Fibroblast of villous mesenchyme (primary cell): ENCODE measurements at regions not wholly inside any gene's neighbourhood (a gene's known extent, or its start where the extent isn't known, plus 50 kb on each side); places are given as distances from the start of the nearest gene placed in this dataset.
"Not testable (repeated sequence)": the region's sequence is repeated elsewhere in the genome, so short reads cannot be mapped to it uniquely, and the experiment has no call there.

Experiments
- DNase-seq: peaks from one replicate; pipeline ENCODE4 v3.0.0-alpha.2; 2010; ENCODE audit warnings: low read depth
- H3K4me3 ChIP-seq: 2 replicates; pipeline ENCODE4 v1.5.1; 2011; ENCODE audit warnings: low read depth, mild to moderate bottlenecking, low read length
- CTCF ChIP-seq: IDR thresholded peaks from 2 replicates; pipeline ENCODE4 v1.5.1; 2012; ENCODE audit warnings: low read depth, mild to moderate bottlenecking, low read length; ENCODE audit not compliant: insufficient read depth

GRCh38 chr9:16294133-16294770, 576.2 kb downstream of the BNC2 start:
- DNase-seq: no peak
- no peak for TF ChIP-seq CTCF
- no peak overlapping the region for H3K4me3 ChIP-seq

DNA sequence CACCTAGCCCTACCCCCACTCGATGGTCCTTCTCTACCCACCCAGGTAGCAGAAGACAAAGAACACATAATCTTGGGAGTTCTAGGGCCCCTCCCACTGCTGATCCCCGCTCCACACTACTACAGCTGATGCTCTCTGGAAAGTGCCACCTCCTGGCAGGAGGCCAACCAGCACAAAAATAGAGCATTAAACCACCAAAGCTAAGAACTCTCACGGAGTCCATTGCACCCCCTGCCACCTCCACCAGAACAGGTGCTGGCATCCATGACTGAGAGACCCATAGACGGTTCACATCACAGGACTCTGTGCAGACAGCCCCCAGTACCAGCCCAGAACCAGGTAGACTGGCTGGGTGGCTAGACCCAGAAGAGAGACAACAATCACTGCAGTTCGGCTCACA, 575.5 kb downstream of the BNC2 start:
- H3K4me3 ChIP-seq, DNase-seq: not testable (repeated sequence)

DNA sequence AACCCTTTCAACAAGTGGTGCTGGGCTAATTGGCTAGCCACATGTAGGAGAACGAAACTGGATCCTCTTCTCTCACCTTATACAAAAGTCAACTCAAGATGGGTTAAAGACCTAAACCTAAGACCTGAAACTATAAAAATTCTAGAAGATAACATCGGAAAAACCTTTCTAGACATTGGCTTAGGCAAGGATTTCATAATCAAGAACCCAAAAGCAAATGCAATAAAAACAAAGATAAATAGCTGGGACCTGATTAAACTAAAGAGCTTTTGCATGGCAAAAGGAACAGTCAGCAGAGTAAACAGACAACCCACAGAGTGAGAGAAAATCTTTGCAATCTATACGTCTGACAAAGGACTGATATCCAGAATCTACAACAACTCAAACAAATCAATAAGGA, 571.1 kb downstream of the BNC2 start:
- DNase-seq, H3K4me3 ChIP-seq: not testable (repeated sequence)

GRCh38 chr9:16303506-16303905, 567.0 kb downstream of the BNC2 start:
- no peak overlapping the region for H3K4me3 ChIP-seq
- no peak for TF ChIP-seq CTCF
- no peak for DNase-seq

DNA sequence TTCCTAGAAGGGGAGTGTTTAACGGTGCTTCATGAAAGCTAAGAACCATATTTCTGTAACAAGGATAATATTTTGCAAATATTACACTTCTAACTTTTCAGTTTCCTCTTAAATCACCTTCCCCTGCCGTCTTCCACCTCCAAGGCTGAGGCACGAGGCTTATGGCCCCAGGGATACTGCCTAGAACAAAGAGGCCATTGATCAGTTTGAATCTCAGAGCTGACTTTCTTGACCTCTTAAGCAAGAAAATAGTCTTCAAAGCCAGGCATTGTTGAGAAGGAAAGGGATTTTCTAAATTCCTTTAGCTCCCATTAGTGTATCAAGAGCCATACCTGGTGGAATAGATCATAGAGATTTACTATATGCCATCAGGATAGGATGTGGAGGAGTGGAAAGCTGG, 566.2 kb downstream of the BNC2 start:
- DNase-seq: no peak
- H3K4me3 ChIP-seq: no peak overlapping the region
- TF ChIP-seq CTCF: no peak

GRCh38 chr9:16306586-16306985, 563.9 kb downstream of the BNC2 start:
- TF ChIP-seq CTCF: no peak
- no peak overlapping the region for H3K4me3 ChIP-seq
- DNase-seq: no peak

DNA sequence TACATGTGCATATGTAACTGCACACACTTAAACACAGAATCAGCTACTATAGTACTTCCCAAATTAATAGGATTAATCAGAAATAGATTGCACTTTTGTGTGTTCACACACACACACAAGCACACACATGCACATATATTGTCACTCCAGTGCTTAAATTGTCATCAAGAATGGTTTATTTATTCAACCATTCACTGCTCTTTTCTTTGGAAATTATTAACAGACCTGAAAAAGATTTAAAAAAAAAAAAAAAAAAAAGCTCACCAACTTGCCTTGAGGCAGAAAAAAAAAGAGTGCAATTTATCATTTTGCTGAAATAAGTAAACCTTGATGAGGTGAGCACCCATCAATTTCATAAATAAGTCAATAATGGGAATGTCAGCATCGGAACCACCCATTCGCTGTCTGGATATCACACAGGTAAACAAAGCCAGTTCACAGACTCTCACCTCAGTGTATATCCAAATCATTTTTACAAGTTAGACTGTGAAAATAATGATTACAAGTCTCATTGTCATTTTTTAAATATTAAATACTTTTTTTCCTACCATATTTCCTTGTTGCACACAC, 562.8 kb downstream of the BNC2 start:
- no peak for TF ChIP-seq CTCF
- H3K4me3 ChIP-seq: no peak overlapping the region
- no peak for DNase-seq

DNA sequence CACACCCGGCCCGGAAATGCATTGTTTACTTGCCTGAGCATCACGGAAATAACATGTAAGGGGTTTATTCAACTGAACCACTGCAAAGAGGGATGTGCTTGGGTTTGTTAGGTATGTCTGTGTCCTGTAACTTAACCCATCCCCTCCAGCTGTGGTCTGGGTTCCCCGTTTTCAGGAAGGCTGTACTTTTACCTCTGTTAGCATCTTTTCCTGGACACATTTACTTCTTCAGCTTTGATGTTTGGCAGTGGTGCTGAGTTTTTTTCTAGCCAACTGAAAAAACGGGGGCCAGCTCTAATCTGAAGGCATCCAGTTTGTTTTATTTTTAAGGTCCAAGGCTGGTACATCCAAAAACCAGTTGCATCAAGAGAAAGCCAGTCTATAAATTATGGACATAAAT, 561.8 kb downstream of the BNC2 start:
- TF ChIP-seq CTCF: no peak
- no peak overlapping the region for H3K4me3 ChIP-seq
- DNase-seq: no peak
